ENCODE measurements at regions not wholly inside any gene's neighbourhood (a gene's known extent, or its start where the extent isn't known, plus 50 kb on each side); places are given as distances from the start of the nearest gene placed in this dataset.

DNA sequence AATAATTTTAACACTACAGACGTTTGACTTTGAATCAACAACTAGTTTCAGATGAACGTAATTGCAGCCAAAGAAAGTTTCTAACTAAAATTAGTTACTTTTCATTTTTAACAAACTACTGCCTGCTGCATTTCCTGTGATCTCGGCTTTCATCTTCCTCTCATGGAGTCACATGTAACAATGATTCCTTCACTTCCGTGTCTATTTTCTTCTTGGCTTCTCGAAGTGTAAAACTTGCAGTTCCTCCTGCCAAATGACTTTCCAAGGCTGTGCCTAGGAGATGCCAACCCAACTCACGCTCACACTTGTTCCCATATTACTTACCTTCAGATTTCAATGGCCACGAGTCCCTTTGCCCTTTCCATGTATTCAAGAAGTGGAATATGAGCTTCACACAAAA is 1406.3 kb upstream of the CELF4 start:
- no peak for ATAC-seq
- DNase-seq (ENCODE audit: low read depth, low spot score), result no peak
- ChIA-PET SMC1A (ENCODE audit: uncharacterized antibody, unreplicated experiment) (interaction anchor here (0.8 to 1.1 kb wide), 2 partner anchors 12 to 30 kb away, joined by 3 to 4 read pairs; no protein-coding TSS in a partner anchor), POLR2A (no interaction called here), CTCF (interaction anchor here (0.9 to 1.2 kb wide), 2 partner anchors 8 to 13 kb away, joined by 3 to 4 read pairs; no protein-coding TSS in a partner anchor), RAD21 (ENCODE audit: unreplicated experiment) (no interaction called here)
- H3K27ac ChIP-seq (ENCODE audit: control insufficient read depth, insufficient read depth), result no peak overlapping the region
- whole genome bisulfite sequencing (ENCODE audit: insufficient coverage, insufficient replicate concordance, low lambda C conversion rate, missing lambda C conversion rate), result 25% methylated on average over 7 of the region's 7 CpGs
- peak overlapping the region; percentile 37 for H2AFZ ChIP-seq (ENCODE audit: control insufficient read depth, low read depth, low read length)
- no peaks in the 10 kb centered on the region for H3K4me1 ChIP-seq (ENCODE audit: control insufficient read depth, insufficient read depth, low read length)
- BruUV-seq (replicated peaks), result no TSS peak
- H3K9me3 ChIP-seq (replicated peaks; ENCODE audit: control insufficient read depth, insufficient read depth, low read length), result no peaks in the 10 kb centered on the region
- no peaks in the 10 kb centered on the region for H3K79me2 ChIP-seq (ENCODE audit: control insufficient read depth, insufficient read depth, low read length)
- no peak for TF ChIP-seq MEF2B (IDR thresholded peaks at IDR 0.05; ENCODE audit: partially characterized antibody, poor library complexity, severe bottlenecking)
- TF ChIP-seq ETV6 (conservative IDR thresholded peaks at IDR 0.05 in 1 of 2, IDR thresholded peaks at IDR 0.05 in 1 of 2; ENCODE audit: borderline replicate concordance in 1 of 2, low read depth in 1 of 2), result peak in 1 of 2 experiments; percentile 21; a peak in 1 of 4 replicates
- TF ChIP-seq CREM (IDR thresholded peaks at IDR 0.05; ENCODE audit: low read depth), result no peak
- TF ChIP-seq SUZ12 (IDR thresholded peaks at IDR 0.05; ENCODE audit: unreplicated experiment), result no peak
- TF ChIP-seq NFIC (IDR thresholded peaks at IDR 0.05; ENCODE audit: low read depth, low read length), result no peak
- TF ChIP-seq MYB (IDR thresholded peaks at IDR 0.05; ENCODE audit: borderline replicate concordance, low read depth, low read length), result no peak
- TF ChIP-seq JUNB (IDR thresholded peaks at IDR 0.05), result peak; percentile 27; the same call in 1 of the 2 replicates
- no peak overlapping the region for H3K4me2 ChIP-seq (ENCODE audit: control insufficient read depth, insufficient read depth)
- no peak for FAIRE-seq
- in situ Hi-C loops (cut with MboI) (no loop called here), intact Hi-C loops (cut with micrococcal nuclease; ENCODE audit: unreplicated experiment) (no loop called here)
- H3K4me3 ChIP-seq, result no peak overlapping the region
- H3K27me3 ChIP-seq (replicated peaks in 1 of 2; ENCODE audit: control insufficient read depth in 2 of 2, insufficient read depth in 2 of 2, low read length in 1 of 2), result no peaks in the 10 kb centered on the region
- H4K20me1 ChIP-seq (ENCODE audit: control insufficient read depth, insufficient read depth), result no peaks in the 10 kb centered on the region
- no peaks in the 10 kb centered on the region for H3K36me3 ChIP-seq (ENCODE audit: control insufficient read depth in 2 of 2, insufficient read depth in 2 of 2, low read length in 1 of 2)
- H3K9ac ChIP-seq (ENCODE audit: control insufficient read depth, insufficient read depth, low read length), result no peak overlapping the region

DNA sequence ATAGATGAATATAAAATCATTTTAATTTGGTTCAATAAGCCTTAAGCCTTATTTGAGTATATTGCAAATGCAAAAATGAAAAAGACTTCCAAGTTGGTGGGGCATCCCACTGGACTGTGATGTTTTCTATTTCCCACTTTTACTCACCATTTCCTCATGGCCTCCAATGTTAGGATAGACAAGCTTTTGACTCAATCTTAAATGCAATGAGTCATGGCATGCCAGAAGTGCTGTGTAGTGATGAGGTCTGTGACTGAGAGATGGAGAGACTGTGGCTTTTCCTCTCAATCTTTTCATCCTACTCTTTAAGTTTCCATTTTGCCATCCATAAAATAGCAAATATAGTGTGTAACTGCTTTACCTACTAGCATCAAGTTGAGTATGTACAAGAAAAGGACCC is 1401.2 kb upstream of the CELF4 start:
- CTCF ChIA-PET, result no interaction called here
- H4K20me1 ChIP-seq (ENCODE audit: control insufficient read depth, insufficient read depth), result no peaks in the 10 kb centered on the region
- BruUV-seq (replicated peaks), result no TSS peak
- TF ChIP-seq SMARCA5 (IDR thresholded peaks at IDR 0.05) (no peak), NFYB (IDR thresholded peaks at IDR 0.05; ENCODE audit: insufficient read depth, low read depth, low read length) (no peak), RUNX3 (IDR thresholded peaks at IDR 0.05; ENCODE audit: low read length) (no peak)
- TF ChIP-seq, protein P1, sequence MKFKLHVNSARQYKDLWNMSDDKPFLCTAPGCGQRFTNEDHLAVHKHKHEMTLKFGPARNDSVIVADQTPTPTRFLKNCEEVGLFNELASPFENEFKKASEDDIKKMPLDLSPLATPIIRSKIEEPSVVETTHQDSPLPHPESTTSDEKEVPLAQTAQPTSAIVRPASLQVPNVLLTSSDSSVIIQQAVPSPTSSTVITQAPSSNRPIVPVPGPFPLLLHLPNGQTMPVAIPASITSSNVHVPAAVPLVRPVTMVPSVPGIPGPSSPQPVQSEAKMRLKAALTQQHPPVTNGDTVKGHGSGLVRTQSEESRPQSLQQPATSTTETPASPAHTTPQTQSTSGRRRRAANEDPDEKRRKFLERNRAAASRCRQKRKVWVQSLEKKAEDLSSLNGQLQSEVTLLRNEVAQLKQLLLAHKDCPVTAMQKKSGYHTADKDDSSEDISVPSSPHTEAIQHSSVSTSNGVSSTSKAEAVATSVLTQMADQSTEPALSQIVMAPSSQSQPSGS (IDR thresholded peaks at IDR 0.05; ENCODE audit: low read length), result no peak
- TF ChIP-seq, protein P2, sequence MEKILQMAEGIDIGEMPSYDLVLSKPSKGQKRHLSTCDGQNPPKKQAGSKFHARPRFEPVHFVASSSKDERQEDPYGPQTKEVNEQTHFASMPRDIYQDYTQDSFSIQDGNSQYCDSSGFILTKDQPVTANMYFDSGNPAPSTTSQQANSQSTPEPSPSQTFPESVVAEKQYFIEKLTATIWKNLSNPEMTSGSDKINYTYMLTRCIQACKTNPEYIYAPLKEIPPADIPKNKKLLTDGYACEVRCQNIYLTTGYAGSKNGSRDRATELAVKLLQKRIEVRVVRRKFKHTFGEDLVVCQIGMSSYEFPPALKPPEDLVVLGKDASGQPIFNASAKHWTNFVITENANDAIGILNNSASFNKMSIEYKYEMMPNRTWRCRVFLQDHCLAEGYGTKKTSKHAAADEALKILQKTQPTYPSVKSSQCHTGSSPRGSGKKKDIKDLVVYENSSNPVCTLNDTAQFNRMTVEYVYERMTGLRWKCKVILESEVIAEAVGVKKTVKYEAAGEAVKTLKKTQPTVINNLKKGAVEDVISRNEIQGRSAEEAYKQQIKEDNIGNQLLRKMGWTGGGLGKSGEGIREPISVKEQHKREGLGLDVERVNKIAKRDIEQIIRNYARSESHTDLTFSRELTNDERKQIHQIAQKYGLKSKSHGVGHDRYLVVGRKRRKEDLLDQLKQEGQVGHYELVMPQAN (conservative IDR thresholded peaks at IDR 0.05), result no peak
- TF ChIP-seq, protein P3, sequence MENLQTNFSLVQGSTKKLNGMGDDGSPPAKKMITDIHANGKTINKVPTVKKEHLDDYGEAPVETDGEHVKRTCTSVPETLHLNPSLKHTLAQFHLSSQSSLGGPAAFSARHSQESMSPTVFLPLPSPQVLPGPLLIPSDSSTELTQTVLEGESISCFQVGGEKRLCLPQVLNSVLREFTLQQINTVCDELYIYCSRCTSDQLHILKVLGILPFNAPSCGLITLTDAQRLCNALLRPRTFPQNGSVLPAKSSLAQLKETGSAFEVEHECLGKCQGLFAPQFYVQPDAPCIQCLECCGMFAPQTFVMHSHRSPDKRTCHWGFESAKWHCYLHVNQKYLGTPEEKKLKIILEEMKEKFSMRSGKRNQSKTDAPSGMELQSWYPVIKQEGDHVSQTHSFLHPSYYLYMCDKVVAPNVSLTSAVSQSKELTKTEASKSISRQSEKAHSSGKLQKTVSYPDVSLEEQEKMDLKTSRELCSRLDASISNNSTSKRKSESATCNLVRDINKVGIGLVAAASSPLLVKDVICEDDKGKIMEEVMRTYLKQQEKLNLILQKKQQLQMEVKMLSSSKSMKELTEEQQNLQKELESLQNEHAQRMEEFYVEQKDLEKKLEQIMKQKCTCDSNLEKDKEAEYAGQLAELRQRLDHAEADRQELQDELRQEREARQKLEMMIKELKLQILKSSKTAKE (IDR thresholded peaks at IDR 0.05; ENCODE audit: low read depth, poor library complexity, severe bottlenecking), result no peak

More for the DNA sequence above, 1401.2 kb upstream of the CELF4 start:
- H3K36me3 ChIP-seq (ENCODE audit: control insufficient read depth in 2 of 2, insufficient read depth in 2 of 2, low read length in 1 of 2), result no peaks in the 10 kb centered on the region
- POLR2A ChIA-PET, result no interaction called here
- no peak overlapping the region for H3K4me3 ChIP-seq
- H3K4me1 ChIP-seq (ENCODE audit: control insufficient read depth, insufficient read depth, low read length), result no peaks in the 10 kb centered on the region
- no peaks in the 10 kb centered on the region for H3K79me2 ChIP-seq (ENCODE audit: control insufficient read depth, insufficient read depth, low read length)
- H2AFZ ChIP-seq (ENCODE audit: control insufficient read depth, low read depth, low read length), result no peak overlapping the region
- H3K9me3 ChIP-seq (replicated peaks; ENCODE audit: control insufficient read depth, insufficient read depth, low read length), result no peaks in the 10 kb centered on the region
- intact Hi-C loops (cut with micrococcal nuclease; ENCODE audit: unreplicated experiment) (no loop called here), in situ Hi-C loops (cut with MboI) (no loop called here)
- SMC1A ChIA-PET (ENCODE audit: uncharacterized antibody, unreplicated experiment), result interaction anchor here (1.5 kb wide), 1 partner anchor 18 kb away, joined by 4 read pairs; no protein-coding TSS in a partner anchor
- ATAC-seq (no peak), DNase-seq (ENCODE audit: low read depth, low spot score) (no peak), FAIRE-seq (no peak)
- H3K4me2 ChIP-seq (ENCODE audit: control insufficient read depth, insufficient read depth), result no peak overlapping the region
- H3K27ac ChIP-seq (ENCODE audit: control insufficient read depth, insufficient read depth), result no peak overlapping the region
- no peaks in the 10 kb centered on the region for H3K27me3 ChIP-seq (replicated peaks in 1 of 2; ENCODE audit: control insufficient read depth in 2 of 2, insufficient read depth in 2 of 2, low read length in 1 of 2)
- RAD21 ChIA-PET (ENCODE audit: unreplicated experiment), result interaction anchor here (0.5 kb wide), 1 partner anchor 936 kb away, joined by 3 read pairs; no protein-coding TSS in a partner anchor
- no peak overlapping the region for H3K9ac ChIP-seq (ENCODE audit: control insufficient read depth, insufficient read depth, low read length)

Data from GM12878 (cell line).